ENCODE measurements at regions not wholly inside any gene's neighbourhood (a gene's known extent, or its start where the extent isn't known, plus 50 kb on each side); places are given as distances from the start of the nearest gene placed in this dataset.

GRCh38 chrX:103158317-103158621 lies 56.6 kb upstream of the BEX4 start:
- intact Hi-C loops (cut with DNase I; ENCODE audit: low total_unique reads): no loop called here
- Histone ChIP-seq H3K27me3 (no peaks in the 10 kb centered on the region), H3K4me3 (no peak overlapping the region), H3K27ac (no peak overlapping the region), H3K4me1 (no peaks in the 10 kb centered on the region), H3K9me3 (no peaks in the 10 kb centered on the region), H3K36me3 (no peaks in the 10 kb centered on the region)
- TF ChIP-seq CTCF (IDR thresholded peaks at IDR 0.05 in 4 of 5, conservative IDR thresholded peaks at IDR 0.05 in 1 of 5) (no peak), POLR2A (IDR thresholded peaks at IDR 0.05) (no peak)
- DNase-seq (no peak), ATAC-seq (no peak)
- in situ Hi-C loops (cut with MboI; ENCODE audit: low sequenced_read_pairs in 4 of 4): loop anchor here in 2 of 4 donors (25.0 kb wide), 2 partner anchors 96 to 221 kb away; partner anchors contain the start of genes BEX1 (in 1 of the 2) and RAB40AL (in 1 of the 2)

GRCh38 chrX:103157496-103158316 lies 57.2 kb upstream of the BEX4 start:
- H3K27ac ChIP-seq: no peak overlapping the region
- in situ Hi-C loops (cut with MboI; ENCODE audit: low sequenced_read_pairs in 4 of 4) (loop anchor here in 2 of 4 donors (25.0 kb wide), 2 partner anchors 95 to 220 kb away; partner anchors contain the start of genes BEX1 (in 1 of the 2) and RAB40AL (in 1 of the 2)), intact Hi-C loops (cut with DNase I; ENCODE audit: low total_unique reads) (no loop called here)
- no peaks in the 10 kb centered on the region for H3K9me3 ChIP-seq
- H3K4me3 ChIP-seq: no peak overlapping the region
- no peaks in the 10 kb centered on the region for H3K4me1 ChIP-seq
- no peaks in the 10 kb centered on the region for H3K36me3 ChIP-seq
- peak in 1 of 5 experiments; percentile 33 for TF ChIP-seq CTCF (IDR thresholded peaks at IDR 0.05 in 4 of 5, conservative IDR thresholded peaks at IDR 0.05 in 1 of 5)
- no peak for TF ChIP-seq POLR2A (IDR thresholded peaks at IDR 0.05)
- DNase-seq (no peak), ATAC-seq (no peak)
- no peaks in the 10 kb centered on the region for H3K27me3 ChIP-seq

GRCh38 chrX:103155201-103155600 lies 59.7 kb upstream of the BEX4 start:
- no peak overlapping the region for H3K27ac ChIP-seq
- H3K36me3 ChIP-seq: no peaks in the 10 kb centered on the region
- DNase-seq: no peak
- intact Hi-C loops (cut with DNase I; ENCODE audit: low total_unique reads) (no loop called here), in situ Hi-C loops (cut with MboI; ENCODE audit: low sequenced_read_pairs in 4 of 4) (loop anchor here in 2 of 4 donors (25.0 kb wide), 2 partner anchors 93 to 218 kb away; partner anchors contain the start of genes BEX1 (in 1 of the 2) and RAB40AL (in 1 of the 2))
- H3K4me3 ChIP-seq: no peak overlapping the region
- no peaks in the 10 kb centered on the region for H3K4me1 ChIP-seq
- H3K9me3 ChIP-seq: no peaks in the 10 kb centered on the region
- TF ChIP-seq CTCF (IDR thresholded peaks at IDR 0.05 in 4 of 5, conservative IDR thresholded peaks at IDR 0.05 in 1 of 5) (no peak), POLR2A (IDR thresholded peaks at IDR 0.05) (no peak)
- no peaks in the 10 kb centered on the region for H3K27me3 ChIP-seq
- no peak for ATAC-seq

- intact Hi-C loops (cut with DNase I; ENCODE audit: low total_unique reads) (no loop called here), in situ Hi-C loops (cut with MboI; ENCODE audit: low sequenced_read_pairs in 4 of 4) (loop anchor here in 2 of 4 donors (25.0 kb wide), 2 partner anchors 91 to 216 kb away; partner anchors contain the start of genes BEX1 (in 1 of the 2) and RAB40AL (in 1 of the 2))
- Histone ChIP-seq H3K27me3 (peaks cover 0 to under 1% (median 0%) of the 10 kb centered on the region in 3 donors), H3K9me3 (no peaks in the 10 kb centered on the region), H3K36me3 (no peaks in the 10 kb centered on the region), H3K4me1 (no peaks in the 10 kb centered on the region), H3K4me3 (no peak overlapping the region), H3K27ac (no peak overlapping the region)
- TF ChIP-seq POLR2A (IDR thresholded peaks at IDR 0.05): no peak
- no peak for TF ChIP-seq CTCF (IDR thresholded peaks at IDR 0.05 in 4 of 5, conservative IDR thresholded peaks at IDR 0.05 in 1 of 5)
- DNase-seq (no peak), ATAC-seq (no peak)
These were observed 60.7 kb upstream of the NXF3 start for GRCh38 chrX:103153661-103154060.

Data from gastrocnemius medialis (tissue), 4 donors.